GM10266 (cell line): ENCODE measurements at regions not wholly inside any gene's neighbourhood (a gene's known extent, or its start where the extent isn't known, plus 50 kb on each side); places are given as distances from the start of the nearest gene placed in this dataset.

Source experiments
- DNase-seq: peaks from one replicate; pipeline ENCODE4 v3.0.0; 2012; ENCODE audit errors: extremely low spot score
- TF ChIP-seq, protein P1 (sequence below): IDR thresholded peaks from 2 replicates; pipeline ENCODE4 v1.5.1; 2012; ENCODE audit warnings: mild to moderate bottlenecking, low read depth; ENCODE audit not compliant: control insufficient read depth, insufficient read depth; ENCODE audit errors: missing control alignments

DNA sequence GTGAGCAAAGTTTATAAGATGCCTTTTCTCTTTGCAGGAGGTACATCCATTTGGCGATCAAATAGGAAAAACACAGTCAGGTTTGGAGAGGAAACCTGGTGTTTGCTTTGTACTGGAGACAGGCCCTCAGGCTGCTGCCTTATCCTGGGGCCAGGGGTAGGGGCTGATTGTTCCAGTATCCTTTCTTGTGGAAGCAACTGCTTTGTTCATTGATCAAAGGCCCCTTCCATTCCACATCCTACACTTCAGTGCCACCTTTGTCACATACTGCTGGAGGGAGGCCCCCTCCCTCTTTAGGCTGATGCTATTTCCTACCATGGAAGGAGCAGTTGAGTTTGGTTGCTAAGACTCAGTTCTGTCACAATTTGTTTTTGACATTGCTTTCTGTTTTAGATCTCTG is 778.1 kb downstream of the TLR4 start:
- TF ChIP-seq, protein P1, sequence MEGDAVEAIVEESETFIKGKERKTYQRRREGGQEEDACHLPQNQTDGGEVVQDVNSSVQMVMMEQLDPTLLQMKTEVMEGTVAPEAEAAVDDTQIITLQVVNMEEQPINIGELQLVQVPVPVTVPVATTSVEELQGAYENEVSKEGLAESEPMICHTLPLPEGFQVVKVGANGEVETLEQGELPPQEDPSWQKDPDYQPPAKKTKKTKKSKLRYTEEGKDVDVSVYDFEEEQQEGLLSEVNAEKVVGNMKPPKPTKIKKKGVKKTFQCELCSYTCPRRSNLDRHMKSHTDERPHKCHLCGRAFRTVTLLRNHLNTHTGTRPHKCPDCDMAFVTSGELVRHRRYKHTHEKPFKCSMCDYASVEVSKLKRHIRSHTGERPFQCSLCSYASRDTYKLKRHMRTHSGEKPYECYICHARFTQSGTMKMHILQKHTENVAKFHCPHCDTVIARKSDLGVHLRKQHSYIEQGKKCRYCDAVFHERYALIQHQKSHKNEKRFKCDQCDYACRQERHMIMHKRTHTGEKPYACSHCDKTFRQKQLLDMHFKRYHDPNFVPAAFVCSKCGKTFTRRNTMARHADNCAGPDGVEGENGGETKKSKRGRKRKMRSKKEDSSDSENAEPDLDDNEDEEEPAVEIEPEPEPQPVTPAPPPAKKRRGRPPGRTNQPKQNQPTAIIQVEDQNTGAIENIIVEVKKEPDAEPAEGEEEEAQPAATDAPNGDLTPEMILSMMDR, result no peak
- DNase-seq, result no peak

DNA sequence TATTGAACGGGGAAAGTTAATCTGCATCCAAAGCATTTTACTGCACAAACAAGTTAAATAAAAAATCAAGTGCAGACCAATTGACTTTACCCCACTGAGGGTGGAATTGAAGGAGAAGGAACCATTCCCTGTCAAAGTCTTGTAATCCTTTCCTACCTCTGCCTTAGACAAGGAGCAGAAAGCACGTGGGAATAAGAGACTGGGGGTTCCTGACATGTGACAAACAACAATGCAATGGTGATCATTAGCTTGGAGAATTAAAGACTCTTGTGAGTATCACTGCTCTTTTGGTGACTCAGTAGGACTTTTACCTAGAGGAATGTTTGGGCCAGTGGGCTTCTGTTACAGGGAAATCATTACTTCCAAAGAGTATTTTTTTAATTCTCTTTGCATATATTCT is 779.5 kb downstream of the TLR4 start:
- TF ChIP-seq, protein P1, result no peak
- DNase-seq, result no peak

DNA sequence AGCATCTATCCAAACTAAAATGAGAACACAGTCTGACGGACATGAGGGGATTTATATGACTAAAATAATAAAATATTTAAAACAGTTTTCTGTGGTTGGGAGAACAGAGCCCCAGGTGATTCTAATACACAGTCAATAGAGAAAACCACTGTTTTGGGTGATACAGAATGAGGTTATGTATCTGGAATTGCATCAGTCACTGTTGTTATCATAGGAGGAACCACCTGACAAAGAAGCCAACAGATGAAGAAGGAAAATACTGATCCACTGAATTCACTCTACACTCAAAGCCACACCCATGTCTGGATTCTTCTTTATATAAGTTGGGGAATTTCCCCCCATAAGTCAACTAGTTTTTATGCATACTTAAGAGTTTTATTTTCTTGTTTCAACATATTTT is 799.0 kb downstream of the TLR4 start:
- TF ChIP-seq, protein P1, result no peak
- DNase-seq, result no peak

DNA sequence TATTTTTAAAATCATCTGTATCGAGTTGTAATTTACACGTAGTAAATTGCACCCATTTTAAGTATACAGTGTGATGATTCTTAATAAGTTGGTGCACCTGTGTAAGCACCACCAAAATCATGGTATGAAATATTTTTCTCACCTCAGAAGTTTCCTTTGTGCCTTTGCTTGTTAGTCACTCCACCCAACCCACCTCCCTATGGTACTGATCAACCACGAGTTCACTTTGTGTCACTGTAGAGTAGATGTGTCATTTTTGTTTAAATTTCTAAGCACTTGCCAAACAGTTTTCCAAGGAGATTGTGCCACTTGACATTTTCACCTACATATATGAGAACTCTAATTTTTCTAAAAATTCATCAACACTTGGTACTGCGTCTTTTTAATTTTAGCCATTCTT is 806.5 kb downstream of the TLR4 start:
- TF ChIP-seq, protein P1, result no peak
- no peak for DNase-seq

DNA sequence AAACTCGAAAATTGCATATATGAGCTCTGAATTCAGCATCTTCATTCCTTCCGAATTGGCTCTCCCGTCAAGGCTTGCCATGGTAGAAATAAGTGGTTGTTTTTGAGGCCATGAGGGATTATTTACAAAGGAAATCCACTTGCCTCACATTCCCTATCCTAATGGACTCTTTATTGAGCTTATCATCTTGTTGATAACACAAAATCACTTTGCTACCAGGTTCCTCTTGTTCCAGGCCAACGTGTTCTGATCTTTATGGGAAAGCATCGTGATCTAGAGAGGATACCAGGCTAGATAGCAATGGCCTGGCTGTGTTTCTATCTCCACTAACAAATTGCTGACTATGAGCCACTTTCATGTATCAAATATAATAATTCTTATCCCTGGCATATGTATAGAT is 811.7 kb downstream of the TLR4 start:
- TF ChIP-seq, protein P1, result no peak
- DNase-seq, result no peak

DNA sequence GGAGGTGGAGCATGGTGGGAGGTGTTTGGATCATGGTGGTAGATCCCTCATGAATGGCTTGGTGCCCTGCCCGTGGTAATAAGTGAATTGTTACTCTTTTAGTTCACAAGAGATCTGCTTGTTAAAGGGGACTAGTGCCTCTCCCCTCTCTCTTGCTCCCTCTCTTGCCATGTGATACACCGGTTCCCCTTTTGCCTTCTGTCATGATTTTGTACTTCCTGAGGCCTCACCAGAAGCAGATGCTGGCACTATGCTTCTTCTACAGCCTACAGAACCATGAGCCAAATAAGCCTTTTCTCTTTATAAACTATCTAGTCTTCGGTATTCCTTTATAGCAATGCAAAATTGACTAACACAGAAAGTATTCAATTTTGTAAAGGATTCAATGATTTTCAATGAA is 817.1 kb downstream of the TLR4 start:
- DNase-seq, result no peak

More for the DNA sequence above, 817.1 kb downstream of the TLR4 start:
- TF ChIP-seq, protein P1, result no peak
